ENCODE measurements at regions not wholly inside any gene's neighbourhood (a gene's known extent, or its start where the extent isn't known, plus 50 kb on each side); places are given as distances from the start of the nearest gene placed in this dataset.

GRCh38 chr2:122929347-122929746, 1095.7 kb upstream of the CNTNAP5 start:
- FAIRE-seq (no peak), DNase-seq (no peak)
- no peaks in the 10 kb centered on the region for H3K27me3 ChIP-seq (ENCODE audit: control insufficient read depth, insufficient read depth, low read length)
- H3K4me1 ChIP-seq (ENCODE audit: control insufficient read depth in 2 of 3, insufficient read depth in 2 of 3, low read depth in 1 of 3, low read length in 3 of 3), result no peaks in the 10 kb centered on the region
- no peaks in the 10 kb centered on the region for H3K36me3 ChIP-seq (ENCODE audit: control insufficient read depth in 2 of 3, insufficient read depth in 3 of 3, low read length in 3 of 3)
- H3K9me3 ChIP-seq (ENCODE audit: control insufficient read depth in 2 of 3, insufficient read depth in 1 of 3, low read length in 3 of 3), result peaks cover 0 to 16% (median 2%) of the 10 kb centered on the region in 3 donors
- no peak overlapping the region for H3K4me3 ChIP-seq (ENCODE audit: low read length in 3 of 3)
- TF ChIP-seq CTCF (IDR thresholded peaks at IDR 0.05; ENCODE audit: borderline replicate concordance, extremely low read depth, insufficient read depth), result no peak
- H3K9ac ChIP-seq (ENCODE audit: low read length in 3 of 3), result no peak overlapping the region
- intact Hi-C loops (cut with DNase I), result no loop called here
- H3K27ac ChIP-seq (ENCODE audit: low read depth in 2 of 2, low read length in 2 of 2), result no peak overlapping the region

- FAIRE-seq, result no peak
- Histone ChIP-seq H3K27ac (ENCODE audit: low read depth in 2 of 2, low read length in 2 of 2) (no peak overlapping the region), H3K4me1 (ENCODE audit: control insufficient read depth in 2 of 3, insufficient read depth in 2 of 3, low read depth in 1 of 3, low read length in 3 of 3) (no peaks in the 10 kb centered on the region)
Observed at GRCh38 chr2:122935506-122935905, 1089.6 kb upstream of the CNTNAP5 start.

GRCh38 chr2:122939796-122940195, 1085.3 kb upstream of the CNTNAP5 start:
- no peak for TF ChIP-seq CTCF (IDR thresholded peaks at IDR 0.05; ENCODE audit: borderline replicate concordance, extremely low read depth, insufficient read depth)
- FAIRE-seq (no peak), DNase-seq (no peak)
- no peaks in the 10 kb centered on the region for H3K9me3 ChIP-seq (ENCODE audit: control insufficient read depth in 2 of 3, insufficient read depth in 1 of 3, low read length in 3 of 3)
- H3K4me1 ChIP-seq (ENCODE audit: control insufficient read depth in 2 of 3, insufficient read depth in 2 of 3, low read depth in 1 of 3, low read length in 3 of 3), result no peaks in the 10 kb centered on the region
- H3K9ac ChIP-seq (ENCODE audit: low read length in 3 of 3), result no peak overlapping the region
- intact Hi-C loops (cut with DNase I), result no loop called here
- H3K27ac ChIP-seq (ENCODE audit: low read depth in 2 of 2, low read length in 2 of 2), result no peak overlapping the region
- H3K27me3 ChIP-seq (ENCODE audit: control insufficient read depth, insufficient read depth, low read length), result no peaks in the 10 kb centered on the region
- no peak overlapping the region for H3K4me3 ChIP-seq (ENCODE audit: low read length in 3 of 3)
- H3K36me3 ChIP-seq (ENCODE audit: control insufficient read depth in 2 of 3, insufficient read depth in 3 of 3, low read length in 3 of 3), result no peaks in the 10 kb centered on the region

More at GRCh38 chr2:122935506-122935905, 1089.6 kb upstream of the CNTNAP5 start:
- DNase-seq, result no peak
- Histone ChIP-seq H3K36me3 (ENCODE audit: control insufficient read depth in 2 of 3, insufficient read depth in 3 of 3, low read length in 3 of 3) (no peaks in the 10 kb centered on the region), H3K9ac (ENCODE audit: low read length in 3 of 3) (no peak overlapping the region), H3K27me3 (ENCODE audit: control insufficient read depth, insufficient read depth, low read length) (no peaks in the 10 kb centered on the region), H3K4me3 (ENCODE audit: low read length in 3 of 3) (no peak overlapping the region), H3K9me3 (ENCODE audit: control insufficient read depth in 2 of 3, insufficient read depth in 1 of 3, low read length in 3 of 3) (no peaks in the 10 kb centered on the region)
- TF ChIP-seq CTCF (IDR thresholded peaks at IDR 0.05; ENCODE audit: borderline replicate concordance, extremely low read depth, insufficient read depth), result no peak
- intact Hi-C loops (cut with DNase I), result no loop called here

GRCh38 chr2:122949523-122949922, 1075.6 kb upstream of the CNTNAP5 start:
- no peak for TF ChIP-seq CTCF (IDR thresholded peaks at IDR 0.05; ENCODE audit: borderline replicate concordance, extremely low read depth, insufficient read depth)
- Histone ChIP-seq H3K27me3 (ENCODE audit: control insufficient read depth, insufficient read depth, low read length) (no peaks in the 10 kb centered on the region), H3K9ac (ENCODE audit: low read length in 3 of 3) (no peak overlapping the region), H3K36me3 (ENCODE audit: control insufficient read depth in 2 of 3, insufficient read depth in 3 of 3, low read length in 3 of 3) (no peaks in the 10 kb centered on the region), H3K4me3 (ENCODE audit: low read length in 3 of 3) (no peak overlapping the region), H3K9me3 (ENCODE audit: control insufficient read depth in 2 of 3, insufficient read depth in 1 of 3, low read length in 3 of 3) (no peaks in the 10 kb centered on the region), H3K4me1 (ENCODE audit: control insufficient read depth in 2 of 3, insufficient read depth in 2 of 3, low read depth in 1 of 3, low read length in 3 of 3) (no peaks in the 10 kb centered on the region), H3K27ac (ENCODE audit: low read depth in 2 of 2, low read length in 2 of 2) (no peak overlapping the region)
- intact Hi-C loops (cut with DNase I), result no loop called here
- no peak for FAIRE-seq
- DNase-seq, result no peak
